GM12892 (cell line): ENCODE measurements at regions not wholly inside any gene's neighbourhood (a gene's known extent, or its start where the extent isn't known, plus 50 kb on each side); places are given as distances from the start of the nearest gene placed in this dataset.
"Not testable (repeated sequence)": the region's sequence is repeated elsewhere in the genome, so short reads cannot be mapped to it uniquely, and the experiment has no call there.

Source experiments
- DNase-seq: peaks from one replicate; pipeline ENCODE4 v3.0.0; 2011; ENCODE audit not compliant: insufficient read length
- FAIRE-seq: peaks from 2 replicates; lab custom pipeline; 2011; peaks lifted over from hg19 to GRCh38; lab: Jason Lieb, UNC
- POLR2A ChIP-seq: IDR thresholded peaks from 2 replicates; pipeline ENCODE4 v1.6.1; 2011; ENCODE audit warnings: low read depth, low read length, control low read depth
- POLR2AphosphoS5 ChIP-seq: IDR thresholded peaks from 2 replicates; pipeline ENCODE4 v1.6.1; 2011; ENCODE audit warnings: low read depth, low read length, control low read depth
- TAF1 ChIP-seq: IDR thresholded peaks from 2 replicates; pipeline ENCODE4 v1.6.1; 2011; ENCODE audit warnings: low read depth, mild to moderate bottlenecking, control low read depth, low read length, borderline replicate concordance

GRCh38 chr4:145277011-145277410 is 96.6 kb upstream of the OTUD4 start:
- no peak for TF ChIP-seq TAF1
- no peak for TF ChIP-seq POLR2A
- no peak for TF ChIP-seq POLR2AphosphoS5
- DNase-seq = no peak
- FAIRE-seq = no peak

GRCh38 chr4:145276050-145276449 is 95.7 kb upstream of the OTUD4 start:
- no peak for FAIRE-seq
- DNase-seq = no peak
- TF ChIP-seq TAF1 (no peak), POLR2A (no peak), POLR2AphosphoS5 (no peak)

- DNase-seq = no peak
- FAIRE-seq = no peak
- no peak for TF ChIP-seq POLR2A
- no peak for TF ChIP-seq POLR2AphosphoS5
- no peak for TF ChIP-seq TAF1
Observed at GRCh38 chr4:145271194-145271593, 90.8 kb upstream of the OTUD4 start.

- TF ChIP-seq TAF1 (no peak), POLR2AphosphoS5 (no peak), POLR2A (no peak)
- DNase-seq (no peak), FAIRE-seq (no peak)
Observed at GRCh38 chr4:145266881-145267280, 86.5 kb upstream of the OTUD4 start.

GRCh38 chr4:145260091-145260490 is 79.7 kb upstream of the OTUD4 start:
- TF ChIP-seq POLR2A = no peak
- no peak for TF ChIP-seq POLR2AphosphoS5
- no peak for TF ChIP-seq TAF1
- FAIRE-seq (no peak), DNase-seq (no peak)

- not testable (repeated sequence) for DNase-seq, FAIRE-seq
Observed at GRCh38 chr4:145255311-145255710, 74.9 kb upstream of the OTUD4 start.

GRCh38 chr4:145252190-145252589 is 71.8 kb upstream of the OTUD4 start:
- TF ChIP-seq POLR2A = no peak
- TF ChIP-seq POLR2AphosphoS5 = no peak
- TF ChIP-seq TAF1 = no peak
- FAIRE-seq (no peak), DNase-seq (no peak)

GRCh38 chr4:145251391-145251790 is 71.0 kb upstream of the OTUD4 start:
- DNase-seq (no peak), FAIRE-seq (no peak)
- no peak for TF ChIP-seq TAF1
- TF ChIP-seq POLR2A = no peak
- no peak for TF ChIP-seq POLR2AphosphoS5

- FAIRE-seq = no peak
- DNase-seq = no peak
- TF ChIP-seq TAF1 = no peak
- TF ChIP-seq POLR2A = no peak
- no peak for TF ChIP-seq POLR2AphosphoS5
Observed at GRCh38 chr4:145248971-145249370, 68.6 kb upstream of the OTUD4 start.

- no peak for TF ChIP-seq POLR2AphosphoS5
- no peak for TF ChIP-seq POLR2A
- no peak for TF ChIP-seq TAF1
- no peak for FAIRE-seq
- DNase-seq = no peak
Observed at GRCh38 chr4:145248502-145248901, 68.1 kb upstream of the OTUD4 start.

GRCh38 chr4:145234091-145234706 is 53.8 kb upstream of the OTUD4 start:
- no peak for FAIRE-seq
- DNase-seq = peak; percentile 26
- no peak for TF ChIP-seq POLR2AphosphoS5
- no peak for TF ChIP-seq TAF1
- TF ChIP-seq POLR2A = no peak

- DNase-seq = no peak
- FAIRE-seq = no peak
- TF ChIP-seq POLR2A (no peak), TAF1 (no peak), POLR2AphosphoS5 (no peak)
Observed at GRCh38 chr4:145231906-145232700, 51.7 kb upstream of the OTUD4 start.
